HepG2 (cell line): ENCODE measurements at regions not wholly inside any gene's neighbourhood (a gene's known extent, or its start where the extent isn't known, plus 50 kb on each side); places are given as distances from the start of the nearest gene placed in this dataset.

ENCODE experiments used
- ATAC-seq: fragments of 200-7000 bp; cut with Tn5 transposase; 3 replicates; pipeline ENCODE4 v1.9.1; 2020; ENCODE audit warnings: mild to moderate bottlenecking, moderate library complexity
- BruUV-seq: library from RNA; stranded (reverse); fragments of 400-500 nt; replicated peaks from 2 replicates; lab custom pipeline; 2021; lab: Mats Ljungman, UMichigan
- CTCF ChIA-PET: fragments of 300-600 bp; formaldehyde crosslinking; extraction: SDS; loops from one replicate; lab custom pipeline; 2021; ENCODE audit warnings: low total read pairs, inconsistent platforms, low intra/inter-chr PET ratio; lab: Yijun Ruan, JAX
- POLR2A ChIA-PET: fragments of 350-600 bp; sonication (Branson Sonifier 250); formaldehyde crosslinking; loops from one replicate; lab custom pipeline; 2020; ENCODE audit warnings: antibody characterized with exemption, inconsistent platforms; lab: Yijun Ruan, JAX
- DNase-seq: peaks from one replicate; pipeline ENCODE4 v3.0.0-alpha.2; 2015; ENCODE audit warnings: low spot score
- FAIRE-seq: peaks from 3 replicates; lab custom pipeline; 2011; peaks lifted over from hg19 to GRCh38; lab: Jason Lieb, UNC
- H2AFZ ChIP-seq: one replicate; pipeline ENCODE4 v1.6.1; 2011; ENCODE audit warnings: low read length, inconsistent platforms
- H3K27ac ChIP-seq: fragments of 300-600 bp; 3 replicates; pipeline ENCODE4 v1.8.0; 2011; ENCODE audit warnings: mixed run types, mild to moderate bottlenecking, mixed read lengths, low read length, inconsistent platforms; ENCODE audit not compliant: insufficient read depth; ENCODE audit errors: extremely low read length
- H3K27me3 ChIP-seq, 2 experiments: fragments of 200-600 bp in 1 of 2; 2 replicates in 1 of 2; 3 replicates in 1 of 2; pipeline versions ENCODE4 v1.6.0 to v1.8.0; 2011; ENCODE audit warnings: low read length in 2 of 2, mild to moderate bottlenecking in 2 of 2, moderate library complexity in 2 of 2, inconsistent platforms in 1 of 2; ENCODE audit not compliant: insufficient read depth in 2 of 2, control insufficient read depth in 1 of 2
- H3K36me3 ChIP-seq, 2 experiments: fragments of 200-600 bp in 1 of 2; replicated peaks in 1 of 2; 2 replicates in 1 of 2; 3 replicates in 1 of 2; pipeline versions ENCODE4 v1.5.1 to v1.8.0; 2011; ENCODE audit warnings: low read length in 2 of 2, inconsistent platforms in 1 of 2; ENCODE audit not compliant: insufficient read depth in 2 of 2, control insufficient read depth in 1 of 2
- H3K4me1 ChIP-seq: 2 replicates; pipeline ENCODE4 v1.5.1; 2012; ENCODE audit warnings: low read length, inconsistent platforms; ENCODE audit not compliant: insufficient read depth
- H3K4me2 ChIP-seq: 2 replicates; pipeline ENCODE4 v1.6.0; 2011; ENCODE audit warnings: low read depth, low read length, inconsistent platforms
- H3K4me3 ChIP-seq, 3 experiments: fragments of 200-600 bp in 1 of 3; sonication (generic), shearing (Covaris generic) in 1 of 3; replicated peaks in 1 of 3; 2 replicates each; pipeline ENCODE4 v1.5.1; 2011 to 2016; ENCODE audit warnings: low read length in 3 of 3, inconsistent platforms in 2 of 3, low read depth in 2 of 3, mild to moderate bottlenecking in 2 of 3, control low read depth in 1 of 3, mixed read lengths in 1 of 3; ENCODE audit not compliant: insufficient read depth in 1 of 3
- H3K79me2 ChIP-seq: one replicate; pipeline ENCODE4 v1.6.1; 2011; ENCODE audit warnings: low read length, inconsistent platforms; ENCODE audit not compliant: insufficient read depth
- H3K9ac ChIP-seq: 2 replicates; pipeline ENCODE4 v1.6.0; 2011; ENCODE audit warnings: mild to moderate bottlenecking, low read depth, low read length, inconsistent platforms; ENCODE audit not compliant: insufficient read depth
- H3K9me3 ChIP-seq: 2 replicates; pipeline ENCODE4 v1.5.1; 2012; ENCODE audit warnings: mild to moderate bottlenecking, low read length
- H4K20me1 ChIP-seq: 2 replicates; pipeline ENCODE4 v1.6.0; 2011; ENCODE audit warnings: inconsistent platforms, mild to moderate bottlenecking, low read length, moderate library complexity; ENCODE audit not compliant: insufficient read depth
- ATF2 ChIP-seq: sonication (generic); formaldehyde crosslinking; IDR thresholded peaks from 2 replicates; pipeline ENCODE4 v1.4.0; 2020; ENCODE audit warnings: missing genetic modification reagents
- NONO ChIP-seq, 2 experiments: fragments of 450-650 bp in 1 of 2; sonication (generic) in 1 of 2; formaldehyde crosslinking in 1 of 2; IDR thresholded peaks in 1 of 2; conservative IDR thresholded peaks in 1 of 2; 2 replicates each; pipeline versions ENCODE4 v1.6.1 to v1.8.0; 2017 to 2022; ENCODE audit warnings: mild to moderate bottlenecking in 1 of 2, missing genetic modification reagents in 1 of 2, moderate library complexity in 1 of 2
- ZNF136 ChIP-seq: sonication (generic); formaldehyde crosslinking; IDR thresholded peaks from 2 replicates; pipeline ENCODE4 v1.8.1; 2022; ENCODE audit warnings: low read depth, mild to moderate bottlenecking, moderate library complexity, missing genetic modification reagents
- ZNF138 ChIP-seq: sonication (generic); formaldehyde crosslinking; IDR thresholded peaks from 2 replicates; pipeline ENCODE4 v1.5.0; 2020; ENCODE audit warnings: mild to moderate bottlenecking, low read depth, missing genetic modification reagents
- ZNF616 ChIP-seq: sonication (generic); formaldehyde crosslinking; IDR thresholded peaks from 2 replicates; pipeline ENCODE4 v1.5.0; 2020; ENCODE audit warnings: low read depth, mild to moderate bottlenecking, missing genetic modification reagents
- WGBS: methylation state at CpG from one replicate; pipeline ENCODE4 v1.1.6; 2017; ENCODE audit warnings: low lambda C conversion rate; 5-methylcytosine and 5-hydroxymethylcytosine counted together
- in situ Hi-C: cut with HindIII; loops from 2 replicates; pipeline ENCODE4 v1.10.0; 2017; ENCODE audit warnings: low pct_unique_long_range_greater_than_20kb; ENCODE audit not compliant: extremely low pct_ligation_motif_present
- intact Hi-C: fragments of 100-400 bp; cut with micrococcal nuclease; formaldehyde crosslinking; loops from one replicate; pipeline ENCODE4 v1.10.0; 2022; ENCODE audit not compliant: unreplicated experiment

- no peak for TF ChIP-seq ZNF136 (CRISPR knock-in tag)
- TF ChIP-seq NONO (IDR thresholded peaks at IDR 0.05): no peak
- no peak for TF ChIP-seq NONO (CRISPR knock-in tag; conservative IDR thresholded peaks at IDR 0.05)
- no peak for TF ChIP-seq ZNF138
These were observed 1112.4 kb downstream of the JRKL start (continued) for GRCh38 chr11:97502201-97502600.

- POLR2A ChIA-PET: no interaction called here
- BruUV-seq: no TSS peak
- WGBS: under 1% methylated on average over 5 of the region's 5 CpGs
- intact Hi-C loops: no loop called here
- Histone ChIP-seq H3K9me3 (0 out of 2 replicates have a peak, but pooled peaks cover 5% of the 10 kb centered on the region), H3K4me1 (no peaks in the 10 kb centered on the region), H4K20me1 (no peaks in the 10 kb centered on the region), H3K27ac (no peak overlapping the region), H3K4me3 (no peak overlapping the region), H2AFZ (no peak overlapping the region), H3K79me2 (no peaks in the 10 kb centered on the region), H3K9ac (no peak overlapping the region), H3K27me3 (no peaks in the 10 kb centered on the region), H3K4me2 (no peak overlapping the region), H3K36me3 (no peaks in the 10 kb centered on the region)
- no peak for ATAC-seq
- FAIRE-seq: no peak
- no peak for TF ChIP-seq ATF2
- no peak for TF ChIP-seq ZNF616 (CRISPR knock-in tag)
- in situ Hi-C loops: no loop called here
- CTCF ChIA-PET: no interaction called here
- DNase-seq: no peak
These were observed 1116.4 kb downstream of the JRKL start for GRCh38 chr11:97506076-97506759.
